G401 (cell line): ENCODE measurements at regions not wholly inside any gene's neighbourhood (a gene's known extent, or its start where the extent isn't known, plus 50 kb on each side); places are given as distances from the start of the nearest gene placed in this dataset.

Source experiments
- DNase-seq: peaks from one replicate; pipeline ENCODE4 v3.0.0-alpha.2; 2015; ENCODE audit warnings: low spot score
- in situ Hi-C: cut with HindIII; loops from 2 replicates; pipeline ENCODE4 v1.10.0; 2016; ENCODE audit warnings: low sequenced_read_pairs, mixed read lengths

- no peak for DNase-seq
- in situ Hi-C loops, result no loop called here
These were observed 113.8 kb downstream of the IRS2 start for GRCh38 chr13:109672545-109672944.

DNA sequence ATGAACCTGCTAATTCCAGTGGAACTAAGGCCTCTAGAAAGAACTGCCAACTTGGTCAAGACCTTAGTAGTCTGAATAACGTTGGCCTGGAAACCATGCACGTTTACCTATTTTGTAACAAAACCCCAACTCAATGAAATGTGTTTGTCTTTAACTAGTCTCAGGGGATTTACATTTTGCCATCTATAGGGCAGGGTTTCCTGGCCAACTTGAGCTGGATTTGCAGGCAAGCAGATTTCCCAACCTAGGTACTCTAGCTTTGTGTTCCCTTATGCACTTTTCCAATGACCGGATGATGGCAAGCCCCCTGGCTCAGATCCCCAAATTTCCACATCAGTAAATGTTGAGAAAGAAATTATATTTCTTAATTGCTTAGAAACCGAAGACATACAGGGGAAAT lies 114.5 kb downstream of the IRS2 start:
- DNase-seq, result no peak
- in situ Hi-C loops, result no loop called here

DNA sequence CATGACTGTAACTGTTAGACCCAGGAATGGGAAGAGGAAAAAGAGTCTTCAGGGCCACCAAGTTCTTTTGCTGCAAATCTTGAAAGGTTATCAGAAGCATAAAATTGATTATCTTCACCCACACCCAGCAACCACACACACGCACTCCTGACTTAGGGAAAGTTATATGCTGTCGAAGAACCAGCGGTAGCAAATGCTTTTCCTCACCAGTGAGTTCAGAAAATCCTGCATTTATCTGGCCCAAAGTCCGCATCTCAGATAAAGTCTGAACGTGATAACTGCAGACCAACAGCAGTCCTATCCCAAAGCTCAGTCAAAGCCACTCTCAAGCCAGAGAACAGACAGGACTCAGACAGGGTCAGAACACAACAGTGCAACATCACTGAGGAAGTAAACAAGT lies 115.6 kb downstream of the IRS2 start:
- in situ Hi-C loops, result no loop called here
- no peak for DNase-seq

GRCh38 chr13:109669956-109670355 lies 116.4 kb downstream of the IRS2 start:
- in situ Hi-C loops, result no loop called here
- no peak for DNase-seq

DNA sequence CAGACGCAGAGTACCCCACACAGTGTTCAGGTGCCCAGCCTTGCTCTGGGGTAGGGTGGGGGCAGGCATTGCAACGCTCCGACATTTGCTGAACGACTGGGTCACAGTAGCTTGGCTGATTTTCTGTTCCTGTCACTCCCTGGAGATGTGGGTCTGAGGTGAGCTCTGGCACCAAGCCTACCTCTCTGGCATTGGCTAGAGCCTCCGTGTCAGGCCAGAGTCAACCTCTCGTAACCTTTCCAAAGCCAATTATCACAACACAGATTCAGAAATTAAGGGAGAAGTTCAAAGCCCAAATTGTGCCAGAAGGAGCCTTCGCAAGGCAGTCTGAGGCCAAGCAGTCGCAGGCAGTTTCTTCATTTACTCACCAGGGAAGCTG lies 117.2 kb downstream of the IRS2 start:
- in situ Hi-C loops, result no loop called here
- DNase-seq, result no peak

DNA sequence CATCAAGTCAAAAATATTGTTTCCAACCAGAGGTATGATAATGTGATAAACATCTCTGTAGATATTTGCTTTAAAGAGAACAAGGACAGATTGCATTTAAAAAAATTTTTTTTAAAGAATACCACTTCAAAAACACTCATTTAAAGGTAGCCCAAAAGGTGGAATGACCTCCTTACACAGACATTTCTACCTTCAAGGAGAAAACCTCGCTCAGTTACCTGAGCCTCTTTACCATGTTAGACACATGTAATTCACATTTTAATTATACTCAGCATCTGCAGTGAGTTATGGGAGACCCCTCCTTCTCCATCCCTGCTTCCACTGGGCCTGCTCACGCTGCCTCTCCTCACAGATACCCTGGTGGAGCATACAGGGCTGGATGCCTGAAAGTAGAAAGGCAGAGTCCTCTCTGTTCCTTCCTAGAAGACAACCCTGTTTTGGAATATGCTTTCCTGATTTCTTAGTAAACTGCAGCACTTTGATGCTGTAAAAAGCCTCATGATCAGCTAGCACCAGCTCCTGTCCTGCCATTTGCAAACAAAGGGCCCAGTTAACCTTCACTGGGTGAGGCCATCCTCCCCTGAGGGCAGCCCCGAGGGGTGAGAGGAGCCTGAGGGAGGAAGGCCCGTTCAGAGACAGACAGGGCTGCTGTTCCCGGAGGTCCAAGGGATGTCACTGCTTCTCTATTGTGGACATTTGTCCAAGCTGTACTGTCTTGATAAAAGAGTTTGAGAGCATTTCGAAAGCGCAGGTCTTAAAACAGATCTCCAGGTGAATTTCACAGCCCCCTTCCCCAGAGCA lies 117.8 kb downstream of the IRS2 start:
- no peak for DNase-seq
- in situ Hi-C loops, result no loop called here

DNA sequence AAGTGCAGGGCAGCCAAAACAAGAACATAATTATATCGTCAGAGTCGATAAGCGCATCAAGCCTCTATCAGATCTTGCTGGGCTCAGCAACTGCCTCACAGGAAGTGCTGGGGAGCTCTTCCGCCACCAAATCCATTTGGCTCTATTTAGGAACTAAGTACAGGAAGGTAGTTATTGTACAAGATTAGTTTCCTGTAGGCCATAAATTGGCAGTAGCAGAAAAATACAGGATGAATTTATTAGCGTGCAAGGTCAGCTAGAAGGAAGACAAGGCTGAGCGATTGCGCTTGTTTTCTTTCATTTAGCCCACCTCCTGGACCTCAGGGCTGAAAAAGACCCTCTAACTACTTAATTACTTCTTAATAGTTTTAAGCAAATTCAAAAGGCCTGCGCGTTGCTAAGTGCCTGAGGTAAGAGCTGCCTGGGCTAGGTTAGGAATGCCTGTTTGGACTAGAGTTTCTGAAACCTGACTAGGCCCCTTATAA lies 118.5 kb downstream of the IRS2 start:
- in situ Hi-C loops, result no loop called here
- no peak for DNase-seq

- in situ Hi-C loops, result no loop called here
These were observed 119.3 kb downstream of the IRS2 start for GRCh38 chr13:109667056-109667455.

DNA sequence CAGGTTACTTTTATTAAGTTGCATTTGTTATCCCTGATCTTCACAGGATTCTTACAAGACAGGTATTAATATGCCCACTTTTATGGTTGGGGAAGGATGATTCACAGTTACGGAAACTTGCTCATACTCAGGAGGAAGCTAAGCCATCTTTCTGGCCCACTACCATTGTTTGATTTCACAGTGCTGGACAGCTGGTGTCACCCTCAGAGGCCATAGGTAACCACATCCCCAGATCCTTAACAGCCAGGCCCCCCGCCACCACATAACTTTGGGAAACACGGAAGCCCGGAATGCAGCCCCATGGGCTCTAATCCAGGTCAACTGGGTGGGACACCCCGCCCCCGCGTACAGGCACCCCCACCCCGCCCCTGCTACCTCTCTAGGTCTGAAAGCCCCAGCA lies 119.7 kb downstream of the IRS2 start:
- no peak for DNase-seq
- in situ Hi-C loops, result no loop called here

More at GRCh38 chr13:109667056-109667455, 119.3 kb downstream of the IRS2 start:
- DNase-seq, result no peak

- in situ Hi-C loops, result no loop called here
- DNase-seq, result peak; percentile 60
These were observed 120.6 kb downstream of the IRS2 start for GRCh38 chr13:109665781-109666249.

DNA sequence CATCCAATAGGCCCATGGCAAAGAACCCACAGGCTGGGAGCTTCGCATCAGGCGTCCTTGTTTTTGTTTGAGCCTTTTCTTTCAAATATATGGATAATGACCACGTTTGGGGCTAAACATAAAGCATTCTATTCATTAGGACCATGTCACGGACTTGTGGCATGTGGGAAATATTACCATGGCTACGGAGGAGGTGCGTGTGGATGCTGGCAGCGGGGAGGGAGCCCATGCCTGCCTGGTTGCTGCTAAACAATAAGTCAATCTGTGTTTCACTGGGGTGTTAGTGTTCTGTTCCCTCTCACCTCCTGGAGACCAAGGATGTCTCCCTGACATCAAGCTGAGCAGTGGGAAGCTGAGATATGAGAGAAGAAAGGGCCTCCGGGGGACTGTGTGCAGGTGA lies 121.1 kb downstream of the IRS2 start:
- DNase-seq, result no peak

GRCh38 chr13:109657395-109657794 lies 129.0 kb downstream of the IRS2 start:
- DNase-seq, result no peak
- in situ Hi-C loops, result no loop called here

More for the DNA sequence above, 121.1 kb downstream of the IRS2 start:
- in situ Hi-C loops, result no loop called here

GRCh38 chr13:109656206-109656605 lies 130.2 kb downstream of the IRS2 start:
- DNase-seq, result no peak
- in situ Hi-C loops, result no loop called here

- no peak for DNase-seq
- in situ Hi-C loops, result no loop called here
These were observed 130.8 kb downstream of the IRS2 start for GRCh38 chr13:109655611-109656010.

DNA sequence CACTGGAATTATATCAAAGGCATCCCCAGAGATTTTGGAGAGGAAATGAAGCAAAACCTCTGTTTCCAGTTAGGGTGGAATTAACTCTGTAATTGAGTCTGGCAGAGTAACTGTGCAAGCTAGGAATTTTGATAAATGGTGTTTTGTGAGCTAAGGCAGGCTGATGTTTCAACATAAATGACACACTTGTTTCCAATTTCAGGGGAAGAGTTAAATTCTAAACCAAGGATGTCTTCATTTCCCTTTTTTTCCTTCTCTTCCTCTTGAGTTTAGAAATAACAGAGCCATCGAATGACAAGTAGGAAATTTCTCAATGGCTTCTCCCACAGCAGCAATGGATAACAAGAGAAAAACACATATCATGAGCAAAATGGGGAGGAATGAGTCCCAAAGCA lies 131.2 kb downstream of the IRS2 start:
- in situ Hi-C loops, result no loop called here
- no peak for DNase-seq

GRCh38 chr13:109654341-109655205 lies 131.8 kb downstream of the IRS2 start:
- in situ Hi-C loops, result no loop called here
- no peak for DNase-seq

GRCh38 chr13:109652531-109652930 lies 133.9 kb downstream of the IRS2 start:
- in situ Hi-C loops, result no loop called here

GRCh38 chr13:109651854-109652253 lies 134.5 kb downstream of the IRS2 start:
- in situ Hi-C loops, result no loop called here
- DNase-seq, result no peak

More at GRCh38 chr13:109652531-109652930, 133.9 kb downstream of the IRS2 start:
- DNase-seq, result no peak

DNA sequence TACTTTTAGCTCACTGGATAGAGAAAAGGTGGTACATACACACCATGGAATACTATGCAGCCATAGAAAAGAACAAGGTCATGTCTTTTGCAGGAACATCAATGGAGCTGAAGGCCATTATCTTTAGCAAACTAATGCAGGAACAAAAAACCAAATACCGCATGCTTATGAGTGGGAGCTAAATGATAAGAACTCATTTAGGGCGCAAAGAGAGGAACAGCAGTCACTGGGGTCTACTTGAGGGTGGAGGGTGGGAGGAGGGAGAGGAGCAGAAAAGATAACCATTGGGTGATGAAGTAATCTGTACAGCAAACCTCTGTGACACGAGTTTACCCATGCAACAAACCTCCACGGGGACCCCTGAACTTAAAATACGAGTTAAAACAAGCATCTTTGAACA lies 135.1 kb downstream of the IRS2 start:
- no peak for DNase-seq
- in situ Hi-C loops, result no loop called here

DNA sequence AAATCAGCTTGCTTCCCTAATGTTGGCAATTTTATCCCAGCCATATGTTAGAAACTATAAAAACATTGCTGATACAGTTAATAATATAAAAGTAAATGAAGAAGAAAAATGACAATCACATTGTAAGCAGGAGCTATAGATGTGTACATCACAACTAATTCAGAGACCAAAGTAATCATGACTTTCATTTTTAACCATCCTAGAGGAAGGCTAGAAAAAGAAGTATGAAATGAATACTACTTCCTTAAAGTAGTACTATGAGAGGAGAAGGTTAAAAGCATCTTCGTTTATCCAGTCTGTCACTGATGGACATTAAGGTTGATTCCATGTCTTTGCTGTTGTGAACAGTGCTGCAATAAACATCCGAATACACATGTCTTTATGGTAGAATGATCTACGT lies 135.5 kb downstream of the IRS2 start:
- DNase-seq, result no peak
- in situ Hi-C loops, result no loop called here
